K562 (cell line): ENCODE measurements at regions not wholly inside any gene's neighbourhood (a gene's known extent, or its start where the extent isn't known, plus 50 kb on each side); places are given as distances from the start of the nearest gene placed in this dataset.

ENCODE experiments used
- CEBPZ ChIP-seq: fragments of 150-350 bp; IDR thresholded peaks from 2 replicates; pipeline ENCODE4 v1.6.1; 2014; ENCODE audit warnings: low read depth, mild to moderate bottlenecking, low read length, borderline replicate concordance
- DEAF1 ChIP-seq: fragments of 450-650 bp; formaldehyde crosslinking; IDR thresholded peaks from 2 replicates; pipeline ENCODE4 v1.4.0; 2020; ENCODE audit warnings: mild to moderate bottlenecking, moderate library complexity
- FOSL1 ChIP-seq: fragments of 200-800 bp; sonication (Bioruptor generic); conservative IDR thresholded peaks from 2 replicates; pipeline ENCODE4 v1.6.1; 2016; ENCODE audit warnings: missing genetic modification characterization, missing compliant biosample characterization
- MCM7 ChIP-seq, 2 experiments: fragments of 450-650 bp; IDR thresholded peaks; 2 replicates each; pipeline ENCODE4 v1.6.1; 2016 to 2018
- NCOA2 ChIP-seq, 2 experiments: fragments of 450-650 bp; IDR thresholded peaks; 2 replicates each; pipeline ENCODE4 v1.6.1; 2018; ENCODE audit warnings: mild to moderate bottlenecking in 2 of 2, moderate library complexity in 1 of 2; ENCODE audit not compliant: partially characterized antibody in 2 of 2
- NCOA4 ChIP-seq: fragments of 450-650 bp; IDR thresholded peaks from 2 replicates; pipeline ENCODE4 v1.6.1; 2018; ENCODE audit warnings: mild to moderate bottlenecking; ENCODE audit not compliant: partially characterized antibody
- NR4A1 ChIP-seq, 2 experiments: fragments of 250-450 bp in 1 of 2; fragments of 450-650 bp in 1 of 2; sonication (Bioruptor Pico) in 1 of 2; IDR thresholded peaks; 2 replicates each; pipeline versions ENCODE4 v1.4.0 to v1.6.1; 2016 to 2020; ENCODE audit warnings: mild to moderate bottlenecking in 2 of 2, missing compliant biosample characterization in 1 of 2, missing genetic modification characterization in 1 of 2, moderate library complexity in 1 of 2
- PATZ1 ChIP-seq: fragments of 250-450 bp; sonication (Bioruptor Pico); IDR thresholded peaks from 2 replicates; pipeline ENCODE4 v1.5.0; 2020; ENCODE audit warnings: mild to moderate bottlenecking, borderline replicate concordance
- ZNF280A ChIP-seq: fragments of 450-650 bp; IDR thresholded peaks from 2 replicates; pipeline ENCODE4 v1.6.1; 2018; ENCODE audit warnings: mild to moderate bottlenecking, low read depth; ENCODE audit not compliant: partially characterized antibody

GRCh38 chr2:177052471-177052870 lies 160.1 kb upstream of the HNRNPA3 start (continued):
- TF ChIP-seq NR4A1 (CRISPR knock-in tag; IDR thresholded peaks at IDR 0.05), result no peak
- no peak for TF ChIP-seq NR4A1 (tag; IDR thresholded peaks at IDR 0.05)
- TF ChIP-seq FOSL1 (tag), result no peak
- no peak for TF ChIP-seq CEBPZ
- TF ChIP-seq MCM7 (IDR thresholded peaks at IDR 0.05), result no peak
- TF ChIP-seq DEAF1 (CRISPR knock-in tag), result no peak
- TF ChIP-seq ZNF280A, result no peak
- no peak for TF ChIP-seq NCOA2 (IDR thresholded peaks at IDR 0.05; ENCODE audit: partially characterized antibody in 2 of 2)
- TF ChIP-seq PATZ1 (CRISPR knock-in tag), result no peak
- no peak for TF ChIP-seq NCOA4
